GM12878 (cell line): ENCODE measurements at regions not wholly inside any gene's neighbourhood (a gene's known extent, or its start where the extent isn't known, plus 50 kb on each side); places are given as distances from the start of the nearest gene placed in this dataset.

Source experiments
- ATAC-seq: fragments of 200-7000 bp; cut with Tn5 transposase; 3 replicates; pipeline ENCODE4 v1.9.1; 2020; ENCODE audit warnings: mild to moderate bottlenecking, moderate library complexity
- BruUV-seq: library from RNA; stranded (reverse); fragments of 400-500 nt; replicated peaks from 2 replicates; lab custom pipeline; 2021; lab: Mats Ljungman, UMichigan
- CTCF ChIA-PET: fragments of 300-600 bp; sonication (Branson Sonifier 250); formaldehyde crosslinking; extraction: SDS; loops from one replicate; lab custom pipeline; 2021; ENCODE audit warnings: inconsistent platforms; lab: Yijun Ruan, JAX
- POLR2A ChIA-PET: fragments of 350-600 bp; formaldehyde crosslinking; extraction: SDS; loops from one replicate; lab custom pipeline; 2021; ENCODE audit warnings: inconsistent platforms; lab: Charles Lee
- RAD21 ChIA-PET: fragments of 300-600 bp; sonication (Branson Sonifier 250); formaldehyde crosslinking; loops from one replicate; lab custom pipeline; 2023; ENCODE audit warnings: antibody characterized with exemption; ENCODE audit not compliant: unreplicated experiment; lab: Charles Lee
- SMC1A ChIA-PET: fragments of 300-600 bp; sonication (Branson Sonifier 250); formaldehyde crosslinking; loops from one replicate; lab custom pipeline; 2023; ENCODE audit not compliant: unreplicated experiment, uncharacterized antibody; lab: Charles Lee
- DNase-seq: peaks from one replicate; pipeline ENCODE4 v3.0.0-alpha.2; 2011; ENCODE audit warnings: low read depth, low spot score
- FAIRE-seq: peaks from 3 replicates; lab custom pipeline; 2011; peaks lifted over from hg19 to GRCh38; lab: Jason Lieb, UNC
- H2AFZ ChIP-seq: 2 replicates; pipeline ENCODE4 v1.6.0; 2011; ENCODE audit warnings: low read depth, low read length, control low read depth; ENCODE audit not compliant: control insufficient read depth
- H3K27ac ChIP-seq: 2 replicates; pipeline ENCODE4 v1.5.1; 2011; ENCODE audit warnings: control low read depth; ENCODE audit not compliant: control insufficient read depth, insufficient read depth
- H3K27me3 ChIP-seq, 2 experiments: replicated peaks in 1 of 2; 2 replicates each; pipeline versions ENCODE4 v1.6.0 to v1.6.1; 2011; ENCODE audit warnings: low read length in 1 of 2; ENCODE audit not compliant: control insufficient read depth in 2 of 2, insufficient read depth in 2 of 2
- H3K36me3 ChIP-seq, 2 experiments: 2 replicates each; pipeline ENCODE4 v1.5.1; 2011; ENCODE audit warnings: low read length in 1 of 2; ENCODE audit not compliant: control insufficient read depth in 2 of 2, insufficient read depth in 2 of 2
- H3K4me1 ChIP-seq: 2 replicates; pipeline ENCODE4 v1.6.1; 2011; ENCODE audit warnings: mild to moderate bottlenecking, low read length, moderate library complexity, mixed read lengths; ENCODE audit not compliant: control insufficient read depth, insufficient read depth
- H3K4me2 ChIP-seq: 2 replicates; pipeline ENCODE4 v1.6.0; 2011; ENCODE audit warnings: control low read depth; ENCODE audit not compliant: control insufficient read depth, insufficient read depth
- H3K4me3 ChIP-seq: fragments of 200-600 bp; sonication (generic); 2 replicates; pipeline ENCODE4 v1.5.1; 2016
- H3K79me2 ChIP-seq: 2 replicates; pipeline ENCODE4 v1.6.0; 2011; ENCODE audit warnings: low read length; ENCODE audit not compliant: control insufficient read depth, insufficient read depth
- H3K9ac ChIP-seq: 2 replicates; pipeline ENCODE4 v1.8.0; 2011; ENCODE audit warnings: low read length, control low read depth, mixed read lengths; ENCODE audit not compliant: control insufficient read depth, insufficient read depth
- H3K9me3 ChIP-seq: replicated peaks from 3 replicates; pipeline ENCODE4 v1.5.1; 2011; ENCODE audit warnings: mild to moderate bottlenecking, low read length; ENCODE audit not compliant: control insufficient read depth, insufficient read depth
- H4K20me1 ChIP-seq: 2 replicates; pipeline ENCODE4 v1.6.0; 2011; ENCODE audit not compliant: control insufficient read depth, insufficient read depth
- ETV6 ChIP-seq, 2 experiments: fragments of 450-650 bp in 1 of 2; IDR thresholded peaks in 1 of 2; conservative IDR thresholded peaks in 1 of 2; 2 replicates each; pipeline ENCODE4 v1.6.1; 2014; ENCODE audit warnings: antibody characterized with exemption in 1 of 2, borderline replicate concordance in 1 of 2, low read depth in 1 of 2, mild to moderate bottlenecking in 1 of 2, moderate library complexity in 1 of 2
- HDAC6 ChIP-seq: fragments of 200-600 bp; sonication (generic); IDR thresholded peaks from one replicate; pipeline ENCODE4 v1.8.0; 2017; ENCODE audit warnings: antibody characterized with exemption; ENCODE audit not compliant: unreplicated experiment
- NBN ChIP-seq: fragments of 450-650 bp; IDR thresholded peaks from 2 replicates; pipeline ENCODE4 v1.6.1; 2016
- NFYB ChIP-seq: IDR thresholded peaks from 2 replicates; pipeline ENCODE4 v1.6.1; 2011; ENCODE audit warnings: low read depth, mild to moderate bottlenecking, low read length, improper control_type of control experiment, moderate library complexity; ENCODE audit not compliant: insufficient read depth
- RAD51 ChIP-seq: fragments of 450-650 bp; IDR thresholded peaks from 2 replicates; pipeline ENCODE4 v1.6.1; 2016; ENCODE audit warnings: moderate library complexity, mild to moderate bottlenecking, inconsistent platforms
- SRF ChIP-seq, 2 experiments: IDR thresholded peaks; 2 replicates each; pipeline ENCODE4 v1.6.1; 2011; ENCODE audit warnings: low read depth in 2 of 2, low read length in 2 of 2, mild to moderate bottlenecking in 1 of 2, moderate library complexity in 1 of 2
- TCF7 ChIP-seq: IDR thresholded peaks from 2 replicates; pipeline ENCODE4 v1.6.1; 2014; ENCODE audit warnings: antibody characterized with exemption, borderline replicate concordance
- ZNF622 ChIP-seq: fragments of 450-650 bp; IDR thresholded peaks from 2 replicates; pipeline ENCODE4 v1.6.1; 2017; ENCODE audit warnings: mild to moderate bottlenecking, inconsistent platforms
- WGBS: methylation state at CpG from one replicate; pipeline ENCODE4 v1.1.6; 2016; ENCODE audit warnings: low lambda C conversion rate; ENCODE audit not compliant: insufficient replicate concordance, insufficient coverage; ENCODE audit errors: missing lambda C conversion rate; 5-methylcytosine and 5-hydroxymethylcytosine counted together
- in situ Hi-C: fragments of 300-500 bp; cut with MboI; formaldehyde crosslinking; loops from 9 replicates; pipeline ENCODE4 v1.14.3; 2018; ENCODE audit warnings: mixed read lengths
- intact Hi-C: fragments of 100-400 bp; cut with micrococcal nuclease; formaldehyde crosslinking; loops from one replicate; pipeline ENCODE4 v1.14.2; 2022; ENCODE audit not compliant: unreplicated experiment
- TF ChIP-seq, protein P1 (sequence below): IDR thresholded peaks from 2 replicates; pipeline ENCODE4 v1.6.1; 2011; ENCODE audit warnings: borderline replicate concordance, low read depth, mild to moderate bottlenecking, moderate library complexity, mixed read lengths, low read length; ENCODE audit not compliant: insufficient read depth; ENCODE audit errors: extremely low read length
- TF ChIP-seq, protein P2 (sequence below): fragments of 450-650 bp; IDR thresholded peaks from 2 replicates; pipeline ENCODE4 v1.6.1; 2017; ENCODE audit warnings: mild to moderate bottlenecking, moderate library complexity

DNA sequence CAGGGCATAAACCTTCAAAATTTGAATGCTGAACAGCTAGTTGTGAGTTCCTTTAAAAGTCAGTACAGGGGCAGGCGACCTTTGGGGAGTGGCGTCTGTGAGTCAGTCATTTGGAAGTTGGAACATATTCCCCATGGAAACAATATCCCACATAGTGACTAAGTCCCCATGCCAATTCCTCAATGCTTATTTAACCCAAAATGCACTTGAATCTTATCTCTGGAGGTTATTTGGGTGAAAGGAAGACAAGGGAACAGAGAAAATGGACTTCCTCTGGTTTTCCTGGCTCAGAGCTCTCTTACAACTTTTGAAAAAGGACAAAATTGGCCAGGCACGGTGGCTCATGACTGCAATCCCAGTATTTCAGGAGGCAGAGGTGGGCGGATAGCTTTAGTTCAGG, 479.2 kb upstream of the NBEA start:
- ChIA-PET POLR2A (no interaction called here), CTCF (no interaction called here), SMC1A (no interaction called here), RAD21 (no interaction called here)
- Histone ChIP-seq H4K20me1 (no peaks in the 10 kb centered on the region), H3K4me2 (no peak overlapping the region), H3K9me3 (no peaks in the 10 kb centered on the region), H3K79me2 (no peaks in the 10 kb centered on the region), H3K27ac (no peak overlapping the region), H3K4me3 (no peak overlapping the region), H3K4me1 (no peaks in the 10 kb centered on the region), H2AFZ (no peak overlapping the region), H3K36me3 (no peaks in the 10 kb centered on the region), H3K9ac (no peak overlapping the region), H3K27me3 (no peaks in the 10 kb centered on the region)
- FAIRE-seq: no peak
- ATAC-seq: no peak
- in situ Hi-C loops (no loop called here), intact Hi-C loops (no loop called here)
- BruUV-seq: no TSS peak
- WGBS: 3% methylated on average over 4 of the region's 4 CpGs
- DNase-seq: no peak
- TF ChIP-seq ZNF622: no peak
- TF ChIP-seq RAD51: no peak
- TF ChIP-seq, protein P1, sequence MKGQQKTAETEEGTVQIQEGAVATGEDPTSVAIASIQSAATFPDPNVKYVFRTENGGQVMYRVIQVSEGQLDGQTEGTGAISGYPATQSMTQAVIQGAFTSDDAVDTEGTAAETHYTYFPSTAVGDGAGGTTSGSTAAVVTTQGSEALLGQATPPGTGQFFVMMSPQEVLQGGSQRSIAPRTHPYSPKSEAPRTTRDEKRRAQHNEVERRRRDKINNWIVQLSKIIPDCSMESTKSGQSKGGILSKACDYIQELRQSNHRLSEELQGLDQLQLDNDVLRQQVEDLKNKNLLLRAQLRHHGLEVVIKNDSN: no peak
- TF ChIP-seq SRF (IDR thresholded peaks at IDR 0.05; ENCODE audit: low read depth in 2 of 2, low read length in 2 of 2): no peak
- TF ChIP-seq, protein P2, sequence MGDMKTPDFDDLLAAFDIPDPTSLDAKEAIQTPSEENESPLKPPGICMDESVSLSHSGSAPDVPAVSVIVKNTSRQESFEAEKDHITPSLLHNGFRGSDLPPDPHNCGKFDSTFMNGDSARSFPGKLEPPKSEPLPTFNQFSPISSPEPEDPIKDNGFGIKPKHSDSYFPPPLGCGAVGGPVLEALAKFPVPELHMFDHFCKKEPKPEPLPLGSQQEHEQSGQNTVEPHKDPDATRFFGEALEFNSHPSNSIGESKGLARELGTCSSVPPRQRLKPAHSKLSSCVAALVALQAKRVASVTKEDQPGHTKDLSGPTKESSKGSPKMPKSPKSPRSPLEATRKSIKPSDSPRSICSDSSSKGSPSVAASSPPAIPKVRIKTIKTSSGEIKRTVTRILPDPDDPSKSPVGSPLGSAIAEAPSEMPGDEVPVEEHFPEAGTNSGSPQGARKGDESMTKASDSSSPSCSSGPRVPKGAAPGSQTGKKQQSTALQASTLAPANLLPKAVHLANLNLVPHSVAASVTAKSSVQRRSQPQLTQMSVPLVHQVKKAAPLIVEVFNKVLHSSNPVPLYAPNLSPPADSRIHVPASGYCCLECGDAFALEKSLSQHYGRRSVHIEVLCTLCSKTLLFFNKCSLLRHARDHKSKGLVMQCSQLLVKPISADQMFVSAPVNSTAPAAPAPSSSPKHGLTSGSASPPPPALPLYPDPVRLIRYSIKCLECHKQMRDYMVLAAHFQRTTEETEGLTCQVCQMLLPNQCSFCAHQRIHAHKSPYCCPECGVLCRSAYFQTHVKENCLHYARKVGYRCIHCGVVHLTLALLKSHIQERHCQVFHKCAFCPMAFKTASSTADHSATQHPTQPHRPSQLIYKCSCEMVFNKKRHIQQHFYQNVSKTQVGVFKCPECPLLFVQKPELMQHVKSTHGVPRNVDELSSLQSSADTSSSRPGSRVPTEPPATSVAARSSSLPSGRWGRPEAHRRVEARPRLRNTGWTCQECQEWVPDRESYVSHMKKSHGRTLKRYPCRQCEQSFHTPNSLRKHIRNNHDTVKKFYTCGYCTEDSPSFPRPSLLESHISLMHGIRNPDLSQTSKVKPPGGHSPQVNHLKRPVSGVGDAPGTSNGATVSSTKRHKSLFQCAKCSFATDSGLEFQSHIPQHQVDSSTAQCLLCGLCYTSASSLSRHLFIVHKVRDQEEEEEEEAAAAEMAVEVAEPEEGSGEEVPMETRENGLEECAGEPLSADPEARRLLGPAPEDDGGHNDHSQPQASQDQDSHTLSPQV: no peak
- no peak for TF ChIP-seq ETV6 (conservative IDR thresholded peaks at IDR 0.05 in 1 of 2, IDR thresholded peaks at IDR 0.05 in 1 of 2; ENCODE audit: borderline replicate concordance in 1 of 2, low read depth in 1 of 2)
- TF ChIP-seq NFYB: no peak
- TF ChIP-seq TCF7: no peak
- no peak for TF ChIP-seq NBN
- TF ChIP-seq HDAC6: no peak
